K562 (cell line): ENCODE measurements at regions not wholly inside any gene's neighbourhood (a gene's known extent, or its start where the extent isn't known, plus 50 kb on each side); places are given as distances from the start of the nearest gene placed in this dataset.

ENCODE experiments used
- ATAC-seq: fragments of 200-7000 bp; cut with Tn5 transposase; 3 replicates; pipeline ENCODE4 v1.9.1; 2020; ENCODE audit warnings: moderate library complexity
- BruUV-seq: library from RNA; stranded (reverse); fragments of 400-500 nt; replicated peaks from 2 replicates; lab custom pipeline; 2021; lab: Mats Ljungman, UMichigan
- CTCF ChIA-PET: fragments of 300-600 bp; formaldehyde crosslinking; extraction: SDS; loops from one replicate; lab custom pipeline; 2021; ENCODE audit warnings: low intra/inter-chr PET ratio; lab: Yijun Ruan, JAX
- POLR2A ChIA-PET: fragments of 300-600, 350-650 bp; sonication (Branson Sonifier 250); formaldehyde crosslinking; extraction: SDS; loops from one replicate; lab custom pipeline; 2021; ENCODE audit warnings: antibody characterized with exemption, inconsistent platforms; lab: Yijun Ruan, JAX
- DNase-seq, 4 experiments: peaks; one replicate each; pipeline versions ENCODE4 v3.0.0 to v3.0.0-alpha.2; 2011 to 2018; ENCODE audit warnings: low spot score in 3 of 4, mixed read lengths in 3 of 4; ENCODE audit errors: extremely low read depth in 1 of 4
- FAIRE-seq: peaks from 2 replicates; lab custom pipeline; 2011; peaks lifted over from hg19 to GRCh38; lab: Jason Lieb, UNC
- H2AFZ ChIP-seq: 2 replicates; pipeline ENCODE4 v1.6.0; 2011; ENCODE audit warnings: low read depth, low read length, control low read depth, inconsistent platforms
- H3K27ac ChIP-seq: fragments of 200-600 bp; 3 replicates; pipeline ENCODE4 v1.8.0; 2011; ENCODE audit warnings: low read depth, mild to moderate bottlenecking, control low read depth, inconsistent platforms, low read length, moderate library complexity, mixed read lengths; ENCODE audit errors: extremely low read depth
- H3K27me3 ChIP-seq, 2 experiments: fragments of 300-600 bp in 1 of 2; 2 replicates in 1 of 2; 3 replicates in 1 of 2; pipeline versions ENCODE4 v1.6.0 to v1.8.0; 2011; ENCODE audit warnings: inconsistent platforms in 2 of 2, low read length in 2 of 2, mild to moderate bottlenecking in 1 of 2, mixed read lengths in 1 of 2, moderate library complexity in 1 of 2; ENCODE audit not compliant: control insufficient read depth in 2 of 2, insufficient read depth in 2 of 2
- H3K36me3 ChIP-seq: fragments of 300-600 bp; 3 replicates; pipeline ENCODE4 v1.8.0; 2011; ENCODE audit warnings: mild to moderate bottlenecking, low read length, inconsistent platforms; ENCODE audit not compliant: control insufficient read depth, insufficient read depth
- H3K4me1 ChIP-seq, 2 experiments: fragments of 200-600 bp in 1 of 2; replicated peaks in 1 of 2; 2 replicates in 1 of 2; 3 replicates in 1 of 2; pipeline versions ENCODE4 v1.5.1 to v1.8.0; 2011; ENCODE audit warnings: inconsistent platforms in 2 of 2, low read length in 2 of 2, mild to moderate bottlenecking in 1 of 2, mixed read lengths in 1 of 2, moderate library complexity in 1 of 2; ENCODE audit not compliant: control insufficient read depth in 2 of 2, insufficient read depth in 2 of 2
- H3K4me2 ChIP-seq: 2 replicates; pipeline ENCODE4 v1.6.1; 2011; ENCODE audit warnings: low read length, control low read depth, inconsistent platforms, mixed read lengths; ENCODE audit not compliant: insufficient read depth
- H3K4me3 ChIP-seq: fragments of 200-600 bp; sonication (generic), shearing (Covaris generic); 2 replicates; pipeline ENCODE4 v1.5.1; 2016; ENCODE audit warnings: control low read depth, inconsistent platforms
- H3K79me2 ChIP-seq: fragments of 200-600 bp; 3 replicates; pipeline ENCODE4 v1.8.0; 2011; ENCODE audit warnings: low read length, inconsistent platforms; ENCODE audit not compliant: control insufficient read depth, insufficient read depth
- H3K9ac ChIP-seq, 2 experiments: 2 replicates each; pipeline versions ENCODE4 v1.6.0 to v1.6.1; 2011; ENCODE audit warnings: low read depth in 2 of 2, low read length in 2 of 2, control low read depth in 1 of 2, inconsistent platforms in 1 of 2, mild to moderate bottlenecking in 1 of 2, mixed read lengths in 1 of 2; ENCODE audit not compliant: insufficient read depth in 1 of 2
- H3K9me1 ChIP-seq: one replicate; pipeline ENCODE4 v1.6.0; 2011; ENCODE audit warnings: inconsistent platforms, mild to moderate bottlenecking, low read length, moderate library complexity; ENCODE audit not compliant: control insufficient read depth, insufficient read depth
- H3K9me3 ChIP-seq: replicated peaks from 2 replicates; pipeline ENCODE4 v1.5.1; 2011; ENCODE audit warnings: low read depth, low read length, inconsistent platforms; ENCODE audit not compliant: control insufficient read depth, insufficient read depth
- H4K20me1 ChIP-seq: replicated peaks from 2 replicates; pipeline ENCODE4 v1.6.1; 2011; ENCODE audit warnings: low read length, inconsistent platforms, mixed read lengths; ENCODE audit not compliant: control insufficient read depth, insufficient read depth
- ATF2 ChIP-seq: sonication (generic); formaldehyde crosslinking; IDR thresholded peaks from 2 replicates; pipeline ENCODE4 v1.8.1; 2022; ENCODE audit warnings: missing genetic modification reagents
- BRD4 ChIP-seq: fragments of 200-600 bp; sonication (generic); IDR thresholded peaks from 2 replicates; pipeline ENCODE4 v1.6.1; 2017; ENCODE audit warnings: inconsistent platforms
- CBFA2T3 ChIP-seq: fragments of 450-650 bp; IDR thresholded peaks from 2 replicates; pipeline ENCODE4 v1.6.1; 2017
- CREBBP ChIP-seq: IDR thresholded peaks from one replicate; pipeline ENCODE4 v1.6.1; 2012; ENCODE audit warnings: low read depth, mild to moderate bottlenecking, control low read depth, inconsistent platforms, low read length
- HDAC8 ChIP-seq: fragments of 450-650 bp; IDR thresholded peaks from 2 replicates; pipeline ENCODE4 v1.6.1; 2016; ENCODE audit warnings: mild to moderate bottlenecking, missing genetic modification characterization, moderate library complexity, missing compliant biosample characterization
- ID3 ChIP-seq, 2 experiments: fragments of 250-450 bp in 1 of 2; fragments of 450-650 bp in 1 of 2; sonication (Bioruptor Pico) in 1 of 2; IDR thresholded peaks; 2 replicates each; pipeline versions ENCODE4 v1.6.1 to v1.8.0; 2016 to 2021; ENCODE audit warnings: mild to moderate bottlenecking in 2 of 2, moderate library complexity in 2 of 2, missing compliant biosample characterization in 1 of 2, missing genetic modification characterization in 1 of 2
- L3MBTL2 ChIP-seq: fragments of 450-650 bp; IDR thresholded peaks from 2 replicates; pipeline ENCODE4 v1.6.1; 2016; ENCODE audit warnings: mild to moderate bottlenecking, moderate library complexity
- PBX2 ChIP-seq, 2 experiments: IDR thresholded peaks in 1 of 2; conservative IDR thresholded peaks in 1 of 2; 2 replicates each; pipeline ENCODE4 v1.6.1; 2016; ENCODE audit warnings: low read depth in 2 of 2, mild to moderate bottlenecking in 1 of 2, missing compliant biosample characterization in 1 of 2, missing genetic modification characterization in 1 of 2, moderate library complexity in 1 of 2
- RAD21 ChIP-seq, 2 experiments: fragments of 250-450 bp in 1 of 2; fragments of 450-650 bp in 1 of 2; sonication (Bioruptor Pico) in 1 of 2; formaldehyde crosslinking in 1 of 2; IDR thresholded peaks in 1 of 2; conservative IDR thresholded peaks in 1 of 2; 2 replicates each; pipeline versions ENCODE4 v1.4.0 to v1.8.0; 2020 to 2022; ENCODE audit warnings: mild to moderate bottlenecking in 2 of 2, moderate library complexity in 1 of 2
- TCF7L2 ChIP-seq: fragments of 150-350 bp; IDR thresholded peaks from 2 replicates; pipeline ENCODE4 v1.6.1; 2016; ENCODE audit warnings: low read depth, mild to moderate bottlenecking, low read length, moderate library complexity
- TRIM25 ChIP-seq: fragments of 450-650 bp; IDR thresholded peaks from 2 replicates; pipeline ENCODE4 v1.7.0; 2016; ENCODE audit warnings: borderline replicate concordance
- TRIM28 ChIP-seq: fragments of 450-650 bp; IDR thresholded peaks from 2 replicates; pipeline ENCODE4 v1.6.1; 2017
- ZBTB9 ChIP-seq: fragments of 450-650 bp; formaldehyde crosslinking; IDR thresholded peaks from 2 replicates; pipeline ENCODE4 v1.4.0; 2020; ENCODE audit warnings: mild to moderate bottlenecking, moderate library complexity
- ZNF212 ChIP-seq: fragments of 450-650 bp; formaldehyde crosslinking; IDR thresholded peaks from 2 replicates; pipeline ENCODE4 v1.4.0; 2020; ENCODE audit warnings: mild to moderate bottlenecking
- ZNF445 ChIP-seq: fragments of 250-450 bp; sonication (Bioruptor Pico); IDR thresholded peaks from 2 replicates; pipeline ENCODE4 v1.4.0; 2020; ENCODE audit warnings: low read depth, mild to moderate bottlenecking, moderate library complexity
- WGBS: fragments of 100-300 bp; shearing (Covaris generic); methylation state at CpG from one replicate; pipeline ENCODE4 v1.1.6; 2016; ENCODE audit warnings: low coverage, mixed read lengths; ENCODE audit not compliant: insufficient coverage; ENCODE audit errors: missing lambda C conversion rate; 5-methylcytosine and 5-hydroxymethylcytosine counted together
- in situ Hi-C: fragments of 300-500 bp; cut with MboI; formaldehyde crosslinking; loops from 4 replicates; pipeline ENCODE4 v1.15.0; 2018; ENCODE audit warnings: inconsistent platforms, mixed read lengths
- intact Hi-C: fragments of 100-400 bp; cut with micrococcal nuclease; formaldehyde crosslinking; loops from 2 replicates; pipeline ENCODE4 v1.14.2; 2022

- Histone ChIP-seq H3K9me1 (no peaks in the 10 kb centered on the region), H3K79me2 (no peaks in the 10 kb centered on the region), H3K9ac (no peak overlapping the region), H3K4me2 (no peak overlapping the region), H3K4me3 (no peak overlapping the region), H3K27me3 (peaks cover 0 to 27% of the 10 kb centered on the region in 2 experiments; a peak in 3 of 5 replicates), H3K27ac (no peak overlapping the region), H3K9me3 (no peaks in the 10 kb centered on the region), H3K4me1 (no peaks in the 10 kb centered on the region), H2AFZ (no peak overlapping the region), H4K20me1 (no peaks in the 10 kb centered on the region), H3K36me3 (no peaks in the 10 kb centered on the region)
- 0% methylated on average over 3 of the region's 3 CpGs for WGBS
- no peak for FAIRE-seq
- ChIA-PET POLR2A (no interaction called here), CTCF (no interaction called here)
- intact Hi-C loops (no loop called here), in situ Hi-C loops (no loop called here)
- no TSS peak for BruUV-seq
- ATAC-seq, result no peak
- no peak for DNase-seq
- TF ChIP-seq ATF2 (CRISPR knock-in tag) (no peak), TRIM28 (no peak), L3MBTL2 (no peak), CREBBP (no peak), CBFA2T3 (no peak), ZNF212 (CRISPR knock-in tag) (no peak), ZNF445 (CRISPR knock-in tag) (no peak), RAD21 (CRISPR knock-in tag; conservative IDR thresholded peaks at IDR 0.05 in 1 of 2, IDR thresholded peaks at IDR 0.05 in 1 of 2) (no peak), ZBTB9 (CRISPR knock-in tag) (no peak), TRIM25 (no peak), PBX2 (CRISPR knock-in tag; IDR thresholded peaks at IDR 0.05; ENCODE audit: low read depth) (no peak), PBX2 (tag; conservative IDR thresholded peaks at IDR 0.05; ENCODE audit: low read depth) (no peak), TCF7L2 (no peak), ID3 (CRISPR knock-in tag; IDR thresholded peaks at IDR 0.05) (no peak), ID3 (tag; IDR thresholded peaks at IDR 0.05) (no peak), HDAC8 (no peak), BRD4 (no peak)
These were observed 101.7 kb downstream of the ADAMTS15 start for GRCh38 chr11:130550150-130550549.
